ENCODE measurements at regions not wholly inside any gene's neighbourhood (a gene's known extent, or its start where the extent isn't known, plus 50 kb on each side); places are given as distances from the start of the nearest gene placed in this dataset.
A peak's percentile ranks its signal among the peaks of the same experiment; 100 is the strongest.
"Not testable (repeated sequence)": the region's sequence is repeated elsewhere in the genome, so short reads cannot be mapped to it uniquely, and the experiment has no call there.

DNA sequence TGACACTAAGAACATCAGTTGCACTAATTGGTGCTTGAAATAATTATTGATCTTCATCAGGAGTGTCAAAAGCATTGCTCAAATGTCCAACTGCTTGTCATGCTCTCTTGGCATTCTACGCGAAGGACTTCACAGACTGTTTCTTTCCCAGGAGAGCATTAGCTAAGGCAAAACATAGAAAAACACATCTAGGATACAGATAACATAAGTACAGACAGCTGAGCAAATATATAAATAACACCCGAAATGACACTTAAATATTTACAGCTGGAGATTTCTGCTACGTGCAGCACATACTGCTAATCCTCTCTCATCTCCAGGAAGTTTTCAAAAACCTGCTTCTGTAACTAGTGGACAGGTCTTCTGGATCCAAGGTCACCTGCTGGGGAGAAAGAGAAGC, 120.0 kb upstream of the PRMT8 start:
- DNase-seq = no peak

DNA sequence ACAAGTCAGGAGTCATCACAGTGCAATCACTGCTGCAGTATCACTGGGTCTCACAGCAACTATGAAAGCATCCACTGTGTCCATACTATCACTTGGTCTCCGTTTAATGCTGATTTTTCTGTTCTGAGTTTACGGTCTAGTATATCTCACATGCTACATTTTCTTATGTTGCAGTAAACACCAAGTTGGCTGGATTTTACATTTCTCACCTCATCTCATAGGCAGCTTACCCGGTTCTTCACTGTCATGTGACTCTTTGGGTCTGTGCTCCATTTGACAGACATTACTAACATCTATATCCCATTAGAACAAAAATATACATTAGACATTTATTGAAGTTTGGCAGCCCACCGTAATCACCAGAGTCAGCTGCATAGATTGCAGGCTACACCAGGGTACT, 115.7 kb upstream of the PRMT8 start:
- no peak for DNase-seq

DNA sequence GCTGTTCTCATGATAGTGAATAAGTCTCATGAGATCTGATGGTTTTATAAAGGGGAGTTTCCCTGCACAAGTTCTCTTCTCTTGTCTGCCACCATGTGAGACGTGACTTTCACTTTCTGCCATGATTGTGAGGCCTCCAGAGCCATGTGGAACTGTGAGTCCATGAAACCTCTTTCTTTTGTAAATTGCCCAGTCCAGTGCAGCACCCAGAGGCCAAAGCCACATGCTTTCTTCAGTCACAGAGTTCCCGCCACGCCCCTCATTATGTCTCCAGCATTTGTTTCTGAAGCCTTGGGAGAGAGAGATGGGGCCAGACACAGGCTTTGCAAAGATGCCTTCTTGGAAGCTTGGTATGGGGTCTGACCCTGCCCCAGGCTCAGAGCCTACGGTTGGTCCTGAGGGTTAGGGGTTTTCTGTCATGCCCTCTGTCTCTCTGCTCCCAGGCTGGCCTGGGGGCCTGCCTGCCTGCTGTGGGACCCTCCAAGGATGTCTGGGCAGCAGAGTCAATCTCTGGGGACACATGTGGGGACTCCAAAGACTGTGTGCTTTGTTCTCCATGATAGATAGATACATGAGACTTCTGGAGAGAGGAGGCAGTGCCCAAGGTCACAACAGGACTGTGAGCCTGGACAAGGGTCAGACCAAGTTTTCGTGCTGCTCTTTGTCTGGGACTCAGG, 114.1 kb upstream of the PRMT8 start:
- DNase-seq = peak; percentile 34

DNA sequence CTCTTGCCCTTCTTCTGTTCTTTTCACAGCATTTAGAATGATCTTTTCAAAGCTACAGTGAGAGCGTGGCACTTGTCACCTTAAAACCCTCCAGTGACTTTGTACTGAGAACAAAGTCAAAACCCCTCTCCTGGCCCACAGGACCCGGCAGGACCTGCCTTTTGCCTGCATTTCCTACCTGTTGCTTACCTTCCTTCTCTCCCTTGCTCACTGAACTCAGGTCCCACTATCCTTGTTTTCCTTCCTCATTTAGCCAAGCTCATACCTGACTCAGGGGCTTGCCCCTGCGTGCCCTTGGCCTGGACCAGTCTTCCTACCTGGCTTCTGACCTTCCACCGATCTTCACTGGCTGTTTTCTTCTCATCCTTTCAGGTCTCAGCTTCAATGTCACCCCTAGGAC, 112.3 kb upstream of the PRMT8 start:
- no peak for DNase-seq

DNA sequence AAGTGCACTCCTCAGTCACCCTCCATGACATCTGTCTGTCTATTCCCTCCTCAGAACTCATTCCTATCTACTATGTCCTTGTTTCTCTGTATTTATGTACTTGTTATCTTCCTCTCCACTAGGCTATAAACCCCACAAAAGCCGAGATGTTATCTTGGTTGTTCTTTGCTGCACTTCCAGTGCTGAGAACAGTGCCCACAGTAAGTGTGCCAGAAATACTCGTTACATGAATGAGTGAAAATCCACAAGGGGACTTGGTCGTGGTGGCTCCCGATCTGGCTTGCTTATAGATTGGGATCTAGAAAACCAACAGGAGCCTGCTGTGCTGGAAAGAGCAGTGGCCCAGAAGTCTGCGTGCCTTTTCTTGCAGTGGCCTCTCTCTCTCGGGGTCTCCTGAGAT, 111.9 kb upstream of the PRMT8 start:
- DNase-seq = no peak

DNA sequence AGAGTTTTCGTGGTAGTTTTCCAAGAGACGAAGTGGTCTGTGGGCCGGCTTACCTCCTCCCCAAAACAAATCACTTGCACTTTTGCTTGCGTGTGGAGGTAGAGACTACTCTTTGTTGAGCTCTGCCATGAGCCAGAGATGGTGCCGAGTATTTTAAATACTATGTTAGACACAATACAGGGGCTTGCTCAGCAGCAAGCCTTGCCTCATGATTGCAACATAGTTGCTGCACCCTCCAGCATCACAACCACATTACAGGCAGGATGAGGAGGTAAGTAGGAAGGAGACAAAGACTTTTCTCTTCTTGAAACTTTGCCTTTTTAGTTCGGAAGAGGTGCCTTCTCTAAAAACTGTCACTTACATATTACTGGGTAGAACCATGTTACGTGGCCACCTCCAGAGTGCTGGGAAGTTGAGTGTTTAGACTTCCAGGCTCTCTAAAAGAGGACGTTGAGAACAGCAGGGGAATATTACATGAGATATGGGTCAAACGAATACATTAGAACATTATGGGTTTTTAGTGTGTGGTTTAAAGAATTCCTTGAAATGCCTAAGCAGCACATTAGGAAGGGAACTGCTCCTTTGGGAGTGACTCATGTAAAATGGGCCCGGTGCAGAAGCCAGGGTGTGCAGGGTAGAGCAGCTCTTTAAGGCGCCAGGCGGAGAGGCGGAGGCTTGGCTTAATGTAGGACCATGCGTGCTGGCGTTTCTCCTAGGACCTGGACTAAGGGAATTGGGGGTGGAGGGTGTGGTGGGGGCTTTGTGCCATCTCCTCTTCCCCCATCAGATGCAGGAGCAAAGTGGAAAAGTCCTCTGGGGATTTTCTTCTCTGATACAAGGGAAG, 110.6 kb upstream of the PRMT8 start:
- DNase-seq = peak; percentile 60

DNA sequence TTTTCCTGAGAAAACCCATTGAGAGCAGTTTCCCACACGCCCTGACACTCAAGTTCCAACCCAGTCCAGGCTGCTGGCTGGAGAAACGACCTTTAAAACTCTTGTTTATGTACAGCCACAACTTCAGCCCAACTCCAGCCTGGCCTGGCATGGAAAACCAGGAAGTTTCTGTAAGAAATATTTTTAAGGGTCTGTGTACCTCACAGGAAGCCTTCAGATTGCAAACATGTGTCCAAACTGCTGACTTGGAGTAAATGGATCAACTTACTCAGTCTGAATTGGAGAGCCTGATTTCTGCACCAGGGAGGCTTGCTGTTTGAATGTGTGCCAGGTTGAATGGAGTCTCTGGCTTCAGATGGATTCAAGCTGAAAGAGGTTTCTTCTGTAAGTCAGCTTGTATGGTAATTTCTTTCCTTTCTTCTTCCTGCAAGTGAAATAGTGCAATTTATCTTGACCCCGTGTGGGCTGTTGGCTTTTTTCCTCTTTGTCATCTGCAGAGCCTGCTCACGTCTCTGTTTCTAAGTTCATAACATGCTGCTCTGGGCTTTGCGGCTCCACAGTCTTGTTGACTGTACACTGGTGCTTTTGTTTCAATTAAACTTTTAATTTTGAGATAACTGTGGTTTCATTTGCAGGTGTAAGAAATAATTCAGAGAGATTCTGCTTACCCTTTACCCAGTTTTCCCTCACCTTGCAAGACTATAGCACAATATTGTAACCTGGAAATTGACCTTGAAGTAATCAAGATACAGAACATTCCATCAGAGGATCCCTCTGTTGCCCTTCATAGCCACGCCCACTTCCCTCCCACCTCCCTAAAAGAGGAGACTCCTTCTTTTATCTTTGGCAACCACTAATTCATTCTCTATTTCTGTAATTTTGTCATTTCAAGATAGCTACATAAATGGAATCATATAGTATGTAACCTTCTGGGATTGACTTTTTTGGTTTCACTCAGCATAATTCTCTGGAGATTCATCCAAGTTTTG, 109.7 kb upstream of the PRMT8 start:
- no peak for DNase-seq

DNA sequence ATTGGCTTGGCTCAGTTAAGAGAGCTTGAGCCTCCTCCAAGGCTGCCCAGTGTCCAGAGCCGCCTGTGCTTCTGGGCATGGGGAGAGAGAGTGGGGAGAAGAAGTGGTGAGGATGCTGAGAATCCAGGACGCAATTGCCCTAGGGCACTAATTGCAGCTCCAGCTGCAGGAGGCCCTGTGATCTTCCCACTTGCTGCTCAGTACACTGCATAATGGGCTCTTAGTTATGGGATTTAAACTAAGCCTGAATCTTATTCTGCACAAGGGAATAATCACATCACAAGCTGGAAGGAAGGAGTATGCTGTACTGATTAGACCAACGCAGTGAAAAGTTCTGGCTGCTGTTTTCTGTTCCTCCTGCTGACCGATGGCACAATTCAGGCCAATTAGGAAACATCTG, 101.0 kb upstream of the PRMT8 start:
- DNase-seq = no peak

DNA sequence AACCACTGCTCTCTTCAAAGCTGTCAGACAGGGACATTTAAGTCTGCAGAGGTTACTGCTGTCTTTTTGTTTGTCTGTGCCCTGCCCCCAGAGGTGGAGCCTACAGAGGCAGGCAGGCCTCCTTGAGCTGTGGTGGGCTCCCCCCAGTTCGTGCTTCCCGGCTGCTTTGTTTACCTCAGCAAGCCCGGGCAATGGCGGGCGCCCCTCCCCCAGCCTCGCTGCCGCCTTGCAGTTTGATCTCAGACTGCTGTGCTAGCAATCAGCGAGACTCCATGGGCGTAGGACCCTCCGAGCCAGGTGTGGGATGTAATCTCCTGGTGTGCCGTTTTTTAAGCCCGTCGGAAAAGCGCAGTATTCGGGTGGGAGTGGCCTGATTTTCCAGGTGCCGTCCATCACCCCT, 93.4 kb upstream of the PRMT8 start:
- not testable (repeated sequence) for DNase-seq

DNA sequence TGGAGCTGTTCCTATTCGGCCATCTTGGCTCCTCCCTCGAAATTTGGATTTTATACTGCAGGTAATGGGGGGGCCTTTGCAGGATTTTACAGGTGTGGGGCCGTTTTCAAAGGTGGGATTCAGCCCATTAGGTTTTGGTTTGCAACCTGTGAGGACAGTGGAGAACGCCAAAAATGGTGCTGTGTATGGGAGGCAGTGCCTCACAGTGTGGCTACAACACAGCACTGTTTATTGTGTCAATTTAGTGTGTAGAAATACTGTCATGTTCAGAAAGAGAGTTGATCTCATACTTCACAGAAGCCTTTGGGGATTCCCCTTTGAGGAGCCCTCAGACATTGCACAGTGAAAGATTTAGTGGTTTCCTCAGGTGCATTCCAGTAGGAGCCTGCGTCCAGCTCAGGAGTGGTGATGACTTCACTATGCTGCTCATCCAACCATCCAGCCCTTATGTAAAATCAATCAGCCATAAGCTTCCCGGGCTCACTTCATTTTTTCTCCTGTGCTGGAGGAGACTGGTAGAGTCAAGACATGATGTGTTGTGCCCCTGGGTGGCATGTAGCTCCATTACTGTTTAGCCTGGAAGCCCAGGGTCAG, 92.7 kb upstream of the PRMT8 start:
- no peak for DNase-seq

DNA sequence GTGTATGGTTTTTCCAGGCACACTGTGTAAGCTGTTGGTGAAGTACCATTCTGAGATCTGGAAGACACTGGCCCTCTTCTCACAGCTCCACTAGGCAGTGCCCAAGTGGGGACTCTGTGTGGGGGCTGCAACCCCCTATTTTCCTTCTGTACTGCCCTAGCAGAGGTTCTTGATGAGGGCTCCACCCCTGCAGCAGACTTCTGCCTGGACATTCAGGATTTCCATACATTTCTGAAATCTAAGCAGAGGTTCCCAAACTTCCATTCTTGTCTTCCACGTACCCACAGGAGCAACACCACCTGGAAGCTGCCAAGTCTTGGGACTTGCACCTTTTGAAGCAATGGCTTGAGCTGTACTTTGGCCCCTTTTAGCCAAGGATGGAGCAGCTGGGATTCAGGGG, 85.2 kb upstream of the PRMT8 start:
- DNase-seq = no peak

DNA sequence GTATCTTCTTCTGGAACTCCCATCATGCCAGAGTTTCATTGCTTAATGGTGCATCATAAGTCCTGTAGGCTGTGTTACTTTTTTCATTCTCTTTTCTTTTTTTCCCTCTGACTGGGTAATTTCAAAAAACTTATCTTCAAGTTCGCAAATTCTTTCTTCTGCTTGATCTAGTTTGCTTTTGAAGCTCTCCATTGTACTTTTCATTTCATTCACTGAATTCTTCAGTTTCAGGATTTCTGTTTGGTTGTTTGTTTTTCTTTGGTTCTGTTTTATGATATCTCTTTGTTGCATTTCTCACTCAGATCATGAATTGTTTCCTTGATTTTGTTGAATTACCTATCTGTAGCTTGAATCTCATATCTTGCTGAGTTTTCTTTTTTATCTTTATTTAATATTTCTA, 83.3 kb upstream of the PRMT8 start:
- DNase-seq = no peak

DNA sequence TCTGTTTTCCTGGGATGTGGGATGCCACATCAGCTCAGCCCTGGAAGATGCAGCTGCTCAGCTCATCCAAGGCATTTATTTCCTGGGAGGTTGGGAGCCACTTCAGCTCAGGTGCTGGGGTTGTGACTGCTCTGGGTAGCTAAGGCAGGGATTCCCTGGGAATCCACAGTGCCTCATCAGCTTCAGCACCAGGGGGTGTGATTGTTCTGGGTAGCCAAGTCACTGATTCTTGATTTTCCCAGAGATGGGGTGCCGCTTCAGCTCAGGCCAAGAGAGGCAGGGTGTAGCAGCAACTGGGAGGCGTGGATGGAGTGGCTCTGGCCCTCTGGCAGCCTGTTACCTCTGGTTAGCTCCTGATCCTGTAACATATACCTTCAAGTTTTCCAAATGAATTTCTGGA, 81.3 kb upstream of the PRMT8 start:
- DNase-seq = no peak

DNA sequence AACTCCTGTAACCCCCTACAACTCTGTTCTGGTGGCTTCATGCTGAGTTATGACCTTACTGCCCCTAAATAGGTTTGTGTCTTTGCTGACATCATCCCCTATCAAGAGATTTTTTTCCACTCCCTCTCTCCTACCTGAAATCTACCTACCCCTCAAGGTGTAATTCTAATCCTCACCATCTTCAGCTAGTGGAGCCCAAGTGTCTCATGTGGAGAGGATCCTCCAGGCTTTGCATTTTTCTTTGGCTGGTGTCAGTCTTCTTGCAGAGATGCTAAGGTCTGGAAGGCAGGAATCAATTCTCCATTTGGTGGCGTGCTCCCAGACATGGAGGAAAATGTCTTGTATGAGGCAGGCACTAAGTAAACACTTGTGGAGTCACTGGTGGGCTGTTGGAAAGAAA, 74.8 kb upstream of the PRMT8 start:
- no peak for DNase-seq

DNA sequence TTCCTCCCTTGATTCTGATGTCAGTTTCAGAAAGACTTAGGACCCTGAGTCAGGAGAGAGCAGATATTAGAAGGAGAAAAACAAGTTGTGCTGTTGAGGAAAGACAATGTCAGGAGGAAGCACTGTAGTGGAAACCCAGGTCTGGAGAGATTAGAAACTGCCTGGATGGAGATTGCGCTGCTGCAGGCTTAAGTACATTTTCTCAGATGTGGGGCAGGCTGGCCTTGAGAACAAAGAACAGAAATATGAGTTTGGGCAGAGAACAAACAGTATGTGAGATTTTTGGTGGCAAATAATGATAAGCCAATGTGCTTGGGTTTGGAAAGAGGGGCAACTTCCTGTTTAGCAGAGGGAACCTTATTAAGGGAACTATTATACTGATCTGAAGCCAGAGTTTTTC, 74.3 kb upstream of the PRMT8 start:
- no peak for DNase-seq

DNA sequence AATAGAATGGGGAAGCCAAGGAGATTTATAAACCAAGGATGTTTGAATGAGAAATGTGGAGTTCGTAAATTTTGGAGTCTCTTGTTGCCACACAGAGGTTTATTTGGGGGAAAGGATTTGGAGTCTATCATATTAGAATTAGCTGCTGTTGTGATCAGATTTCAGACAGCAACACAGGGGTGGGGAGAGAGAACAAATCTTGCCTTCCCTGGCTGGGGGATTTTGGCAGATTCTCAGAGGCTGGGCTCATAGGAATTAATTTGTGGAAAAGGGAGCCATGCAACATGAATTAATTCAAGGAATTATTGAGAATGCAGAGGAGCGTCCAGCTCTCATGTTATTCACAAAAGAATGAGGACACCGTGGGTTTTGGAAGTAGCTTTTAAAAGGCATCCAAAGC, 73.9 kb upstream of the PRMT8 start:
- DNase-seq = no peak

DNA sequence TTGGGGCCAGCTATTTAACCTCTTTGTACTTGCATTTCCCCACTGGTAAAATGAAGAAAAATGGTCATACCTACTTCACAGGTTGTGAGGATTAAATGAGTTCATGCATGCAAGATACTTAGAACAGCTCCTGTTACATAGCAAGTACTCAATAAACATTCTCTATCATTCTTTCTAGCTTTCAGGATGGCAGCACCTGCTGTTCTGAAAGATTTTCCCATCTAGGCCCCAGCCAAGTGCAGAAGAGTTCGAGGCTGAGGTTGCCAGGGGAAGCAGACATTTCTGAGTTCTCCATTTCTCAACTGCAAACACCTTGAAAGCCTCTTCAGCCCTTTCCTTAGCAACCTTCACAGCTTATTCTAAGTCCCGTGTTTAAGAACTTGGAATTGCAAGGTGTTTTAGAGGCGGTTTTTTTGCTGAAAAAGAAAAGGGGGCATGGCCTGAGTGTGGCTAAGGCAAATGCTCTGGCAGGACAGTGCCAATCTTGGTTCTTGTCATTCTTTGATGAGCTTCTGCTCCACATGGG, 73.0 kb upstream of the PRMT8 start:
- DNase-seq = no peak

DNA sequence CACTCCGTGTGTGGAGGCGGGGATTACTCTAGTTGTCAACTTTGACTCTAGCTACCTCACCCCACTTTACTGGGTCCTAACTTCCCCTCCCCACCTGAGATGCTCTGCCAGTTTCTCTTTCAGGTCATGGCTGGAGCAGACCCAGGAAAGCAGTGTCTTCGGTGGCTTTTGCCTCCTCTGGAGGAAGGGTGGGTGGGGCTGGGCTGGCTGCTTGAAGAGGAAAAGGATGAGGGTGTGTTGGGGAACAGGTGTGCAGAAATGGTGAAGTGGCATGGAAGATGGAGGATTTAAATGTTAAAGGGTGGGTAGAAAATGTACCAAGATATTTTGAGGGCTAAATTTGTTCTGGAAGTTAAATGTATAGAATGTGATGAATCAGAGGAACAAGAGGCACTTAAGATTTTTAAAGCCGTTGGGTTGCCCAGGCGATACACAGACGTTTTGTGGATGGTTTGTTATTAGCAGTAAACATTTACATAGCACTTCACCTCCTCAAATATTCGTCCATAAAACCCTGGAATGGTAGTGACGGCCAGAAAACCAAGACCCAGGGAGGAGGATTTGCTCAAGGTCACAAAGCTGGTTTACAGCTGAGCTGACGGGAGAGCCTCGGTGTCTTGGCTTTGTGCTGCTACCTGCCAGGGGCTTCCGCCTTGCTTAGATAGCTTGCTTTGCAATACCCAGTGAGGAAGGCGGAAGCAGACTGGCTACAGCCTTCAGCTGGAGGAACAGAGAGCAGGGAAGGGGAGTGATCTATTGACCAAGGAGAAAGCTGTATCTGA, 72.2 kb upstream of the PRMT8 start:
- DNase-seq = no peak

DNA sequence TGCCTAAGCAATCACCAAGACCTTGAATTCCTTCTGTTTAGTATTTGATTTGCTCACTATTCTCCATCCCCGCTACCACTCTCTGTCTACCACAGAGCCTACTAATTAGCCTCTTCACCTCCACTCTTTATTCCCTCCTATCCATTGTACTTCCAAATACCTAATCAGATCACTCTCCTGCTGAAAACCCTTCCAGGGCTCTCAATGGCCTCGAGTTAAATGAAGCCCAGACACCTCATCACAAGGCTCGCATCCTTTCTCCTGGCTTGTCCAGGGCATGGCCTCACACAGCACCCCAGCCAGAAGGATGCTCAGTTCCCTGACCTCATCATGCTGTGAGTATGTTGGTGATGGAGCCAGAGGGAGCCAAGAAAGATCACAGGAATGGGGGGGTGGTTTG, 71.4 kb upstream of the PRMT8 start:
- DNase-seq = no peak

DNA sequence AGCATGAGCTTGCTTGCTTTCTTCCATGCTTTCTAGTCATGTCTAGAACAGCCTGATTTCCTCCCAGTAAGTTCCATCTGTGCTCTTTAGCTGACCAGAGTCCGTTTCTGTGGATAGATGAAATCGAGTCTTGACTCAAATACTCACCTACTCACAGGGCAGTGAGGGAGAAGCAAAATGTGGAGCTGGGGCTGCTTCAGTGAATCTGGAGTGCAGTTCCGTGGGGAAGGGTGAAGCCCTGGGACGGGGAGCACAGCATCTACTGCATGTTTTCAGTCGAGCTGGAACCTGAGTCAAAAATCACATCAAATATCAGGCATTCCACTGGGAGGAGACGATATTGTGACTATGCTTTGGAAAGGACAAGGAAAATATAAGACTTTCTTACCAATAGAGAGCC, 70.3 kb upstream of the PRMT8 start:
- DNase-seq = no peak

DNA sequence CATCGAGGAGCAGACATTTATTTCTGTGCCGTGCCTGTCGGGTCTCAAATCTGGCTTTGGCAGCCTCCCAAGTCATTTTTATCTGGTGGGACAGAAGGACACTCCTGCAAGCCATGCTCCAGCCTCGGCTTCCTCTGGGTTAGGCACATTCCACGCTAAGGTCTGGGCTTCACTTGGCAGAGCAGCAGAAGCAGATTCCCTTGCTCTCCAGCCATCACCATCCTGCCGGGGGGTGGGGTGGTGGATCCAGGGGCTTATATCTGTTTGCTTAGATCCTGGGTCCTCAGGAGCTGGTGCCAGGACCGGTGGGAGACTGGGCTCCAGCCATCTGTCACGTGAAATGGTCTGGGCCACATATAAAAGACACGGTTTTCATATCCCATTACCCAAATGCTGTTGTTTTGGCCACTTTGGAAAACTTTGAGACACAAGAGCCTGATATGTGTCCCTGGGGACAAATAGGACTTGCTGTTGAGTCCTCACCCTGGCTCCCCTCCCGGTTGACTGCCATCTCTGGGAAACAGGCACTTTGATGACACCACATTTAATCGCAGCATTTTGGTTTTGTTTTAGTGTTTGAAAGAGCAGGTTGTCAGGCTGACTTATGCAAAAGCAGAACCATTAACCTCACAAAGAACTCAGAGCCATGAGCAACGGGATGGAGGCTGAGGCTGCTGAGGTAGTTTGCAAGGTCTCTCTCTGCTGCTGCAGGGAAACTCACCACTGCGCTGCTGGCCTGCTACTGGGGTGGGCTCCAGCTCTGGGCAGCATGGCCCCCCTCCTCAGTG, 69.6 kb upstream of the PRMT8 start:
- DNase-seq = no peak
